Hepatocyte (in vitro differentiated cells): ENCODE measurements at regions not wholly inside any gene's neighbourhood (a gene's known extent, or its start where the extent isn't known, plus 50 kb on each side); places are given as distances from the start of the nearest gene placed in this dataset.

ENCODE experiments used
- DNase-seq: peaks from one replicate; pipeline ENCODE4 v3.0.0-alpha.2; 2016; ENCODE audit warnings: low spot score
- H2AFZ ChIP-seq: fragments of 200-600 bp; sonication (generic); 2 replicates; pipeline ENCODE4 v1.6.0; 2016; ENCODE audit warnings: antibody characterized with exemption, mild to moderate bottlenecking
- H3K27ac ChIP-seq: fragments of 200-600 bp; sonication (generic); 2 replicates; pipeline ENCODE4 v1.5.1; 2016; ENCODE audit warnings: mild to moderate bottlenecking
- H3K27me3 ChIP-seq: fragments of 200-600 bp; sonication (generic); 2 replicates; pipeline ENCODE4 v1.6.1; 2016
- H3K36me3 ChIP-seq: fragments of 200-600 bp; sonication (generic); replicated peaks from 2 replicates; pipeline ENCODE4 v1.5.1; 2016; ENCODE audit warnings: low read depth; ENCODE audit not compliant: insufficient read depth
- H3K4me1 ChIP-seq: fragments of 200-600 bp; sonication (generic); 2 replicates; pipeline ENCODE4 v1.5.1; 2016; ENCODE audit warnings: mild to moderate bottlenecking, moderate library complexity; ENCODE audit not compliant: insufficient read depth
- H3K4me2 ChIP-seq: fragments of 200-600 bp; sonication (generic); 2 replicates; pipeline ENCODE4 v1.6.0; 2016
- H3K4me3 ChIP-seq: fragments of 200-600 bp; sonication (generic); 2 replicates; pipeline ENCODE4 v1.5.1; 2016; ENCODE audit warnings: mild to moderate bottlenecking
- H3K79me2 ChIP-seq: fragments of 200-600 bp; sonication (generic); 2 replicates; pipeline ENCODE4 v1.6.0; 2017; ENCODE audit warnings: mild to moderate bottlenecking
- H3K9me2 ChIP-seq: fragments of 200-600 bp; sonication (generic); replicated peaks from 2 replicates; pipeline ENCODE4 v1.6.0; 2017; ENCODE audit warnings: mild to moderate bottlenecking; ENCODE audit not compliant: insufficient read depth
- H3K9me3 ChIP-seq: fragments of 200-600 bp; sonication (generic); 2 replicates; pipeline ENCODE4 v1.5.1; 2016; ENCODE audit warnings: low read depth, mild to moderate bottlenecking
- H4K20me1 ChIP-seq: fragments of 200-600 bp; sonication (generic); 2 replicates; pipeline ENCODE4 v1.6.0; 2016; ENCODE audit warnings: mild to moderate bottlenecking; ENCODE audit not compliant: insufficient read depth, poor library complexity, severe bottlenecking
- CTCF ChIP-seq: fragments of 200-600 bp; sonication (generic); IDR thresholded peaks from 2 replicates; pipeline ENCODE4 v1.5.1; 2016; ENCODE audit warnings: antibody characterized with exemption, mild to moderate bottlenecking; ENCODE audit not compliant: poor library complexity
- EZH2 ChIP-seq: fragments of 200-600 bp; sonication (generic); IDR thresholded peaks from 2 replicates; pipeline ENCODE4 v1.6.1; 2016; ENCODE audit warnings: antibody characterized with exemption, mild to moderate bottlenecking, borderline replicate concordance
- EZH2phosphoT487 ChIP-seq: fragments of 200-600 bp; sonication (generic); IDR thresholded peaks from one replicate; pipeline ENCODE4 v1.6.1; 2018; ENCODE audit warnings: antibody characterized with exemption, mild to moderate bottlenecking, low read depth, moderate library complexity; ENCODE audit not compliant: unreplicated experiment, severe bottlenecking
- WGBS: methylation state at CpG from one replicate; pipeline ENCODE4 v1.1.6; 2016; ENCODE audit warnings: low lambda C conversion rate; ENCODE audit errors: missing lambda C conversion rate; 5-methylcytosine and 5-hydroxymethylcytosine counted together

- Histone ChIP-seq H3K36me3 (no peaks in the 10 kb centered on the region), H3K4me1 (no peaks in the 10 kb centered on the region), H3K27me3 (no peaks in the 10 kb centered on the region), H3K27ac (no peak overlapping the region), H3K9me2 (no peaks in the 10 kb centered on the region), H3K9me3 (no peaks in the 10 kb centered on the region), H2AFZ (no peak overlapping the region), H4K20me1 (no peaks in the 10 kb centered on the region), H3K79me2 (no peaks in the 10 kb centered on the region), H3K4me2 (no peak overlapping the region), H3K4me3 (no peak overlapping the region)
- WGBS: 100% methylated on average over 2 of the region's 2 CpGs
- TF ChIP-seq EZH2: no peak
- TF ChIP-seq CTCF: no peak
- TF ChIP-seq EZH2phosphoT487: no peak
- no peak for DNase-seq
Measured at GRCh38 chr14:22408547-22408946, 180.5 kb downstream of the DAD1 start.

- no peaks in the 10 kb centered on the region for H3K27me3 ChIP-seq
- 91% methylated on average over 6 of the region's 6 CpGs for WGBS
- H3K36me3 ChIP-seq: no peaks in the 10 kb centered on the region
- H4K20me1 ChIP-seq: no peaks in the 10 kb centered on the region
- H3K4me2 ChIP-seq: no peak overlapping the region
- no peak overlapping the region for H3K4me3 ChIP-seq
- no peak overlapping the region for H3K27ac ChIP-seq
- H2AFZ ChIP-seq: no peak overlapping the region
- H3K9me3 ChIP-seq: no peaks in the 10 kb centered on the region
- no peaks in the 10 kb centered on the region for H3K4me1 ChIP-seq
- no peaks in the 10 kb centered on the region for H3K9me2 ChIP-seq
- DNase-seq: no peak
- no peaks in the 10 kb centered on the region for H3K79me2 ChIP-seq
- TF ChIP-seq CTCF (no peak), EZH2phosphoT487 (no peak), EZH2 (no peak)
Measured at GRCh38 chr14:22407033-22407432, 182.0 kb downstream of the DAD1 start.

GRCh38 chr14:22405201-22405600 is 183.8 kb downstream of the DAD1 start:
- Histone ChIP-seq H3K27ac (no peak overlapping the region), H4K20me1 (no peaks in the 10 kb centered on the region), H2AFZ (no peak overlapping the region), H3K4me2 (no peak overlapping the region), H3K36me3 (no peaks in the 10 kb centered on the region), H3K27me3 (no peaks in the 10 kb centered on the region), H3K4me1 (no peaks in the 10 kb centered on the region), H3K9me3 (no peaks in the 10 kb centered on the region), H3K9me2 (no peaks in the 10 kb centered on the region), H3K79me2 (no peaks in the 10 kb centered on the region), H3K4me3 (no peak overlapping the region)
- WGBS: 58% methylated on average over 1 of the region's 1 CpG
- no peak for TF ChIP-seq EZH2
- TF ChIP-seq EZH2phosphoT487: no peak
- no peak for TF ChIP-seq CTCF
- no peak for DNase-seq

GRCh38 chr14:22403296-22403695 is 185.7 kb downstream of the DAD1 start:
- Histone ChIP-seq H3K27me3 (no peaks in the 10 kb centered on the region), H3K79me2 (no peaks in the 10 kb centered on the region), H3K4me3 (no peak overlapping the region), H3K27ac (no peak overlapping the region), H3K9me3 (no peaks in the 10 kb centered on the region), H3K36me3 (no peaks in the 10 kb centered on the region), H3K9me2 (no peaks in the 10 kb centered on the region), H4K20me1 (no peaks in the 10 kb centered on the region), H2AFZ (no peak overlapping the region), H3K4me2 (no peak overlapping the region), H3K4me1 (no peaks in the 10 kb centered on the region)
- 81% methylated on average over 4 of the region's 4 CpGs for WGBS
- no peak for DNase-seq
- TF ChIP-seq EZH2phosphoT487 (no peak), CTCF (no peak), EZH2 (no peak)
